HepG2 (cell line): ENCODE measurements at regions not wholly inside any gene's neighbourhood (a gene's known extent, or its start where the extent isn't known, plus 50 kb on each side); places are given as distances from the start of the nearest gene placed in this dataset.

Experiments
- ATAC-seq: fragments of 200-7000 bp; cut with Tn5 transposase; 3 replicates; pipeline ENCODE4 v1.9.1; 2020; ENCODE audit warnings: mild to moderate bottlenecking, moderate library complexity
- BruUV-seq: library from RNA; stranded (reverse); fragments of 400-500 nt; replicated peaks from 2 replicates; lab custom pipeline; 2021; lab: Mats Ljungman, UMichigan
- CTCF ChIA-PET: fragments of 300-600 bp; formaldehyde crosslinking; extraction: SDS; loops from one replicate; lab custom pipeline; 2021; ENCODE audit warnings: low total read pairs, inconsistent platforms, low intra/inter-chr PET ratio; lab: Yijun Ruan, JAX
- POLR2A ChIA-PET: fragments of 350-600 bp; sonication (Branson Sonifier 250); formaldehyde crosslinking; loops from one replicate; lab custom pipeline; 2020; ENCODE audit warnings: antibody characterized with exemption, inconsistent platforms; lab: Yijun Ruan, JAX
- DNase-seq: peaks from one replicate; pipeline ENCODE4 v3.0.0-alpha.2; 2015; ENCODE audit warnings: low spot score
- FAIRE-seq: peaks from 3 replicates; lab custom pipeline; 2011; peaks lifted over from hg19 to GRCh38; lab: Jason Lieb, UNC
- H2AFZ ChIP-seq: one replicate; pipeline ENCODE4 v1.6.1; 2011; ENCODE audit warnings: low read length, inconsistent platforms
- H3K27ac ChIP-seq: fragments of 300-600 bp; 3 replicates; pipeline ENCODE4 v1.8.0; 2011; ENCODE audit warnings: mixed run types, mild to moderate bottlenecking, mixed read lengths, low read length, inconsistent platforms; ENCODE audit not compliant: insufficient read depth; ENCODE audit errors: extremely low read length
- H3K27me3 ChIP-seq, 2 experiments: fragments of 200-600 bp in 1 of 2; 2 replicates in 1 of 2; 3 replicates in 1 of 2; pipeline versions ENCODE4 v1.6.0 to v1.8.0; 2011; ENCODE audit warnings: low read length in 2 of 2, mild to moderate bottlenecking in 2 of 2, moderate library complexity in 2 of 2, inconsistent platforms in 1 of 2; ENCODE audit not compliant: insufficient read depth in 2 of 2, control insufficient read depth in 1 of 2
- H3K36me3 ChIP-seq, 2 experiments: fragments of 200-600 bp in 1 of 2; replicated peaks in 1 of 2; 2 replicates in 1 of 2; 3 replicates in 1 of 2; pipeline versions ENCODE4 v1.5.1 to v1.8.0; 2011; ENCODE audit warnings: low read length in 2 of 2, inconsistent platforms in 1 of 2; ENCODE audit not compliant: insufficient read depth in 2 of 2, control insufficient read depth in 1 of 2
- H3K4me1 ChIP-seq: 2 replicates; pipeline ENCODE4 v1.5.1; 2012; ENCODE audit warnings: low read length, inconsistent platforms; ENCODE audit not compliant: insufficient read depth
- H3K4me2 ChIP-seq: 2 replicates; pipeline ENCODE4 v1.6.0; 2011; ENCODE audit warnings: low read depth, low read length, inconsistent platforms
- H3K4me3 ChIP-seq, 3 experiments: fragments of 200-600 bp in 1 of 3; sonication (generic), shearing (Covaris generic) in 1 of 3; replicated peaks in 1 of 3; 2 replicates each; pipeline ENCODE4 v1.5.1; 2011 to 2016; ENCODE audit warnings: low read length in 3 of 3, inconsistent platforms in 2 of 3, low read depth in 2 of 3, mild to moderate bottlenecking in 2 of 3, control low read depth in 1 of 3, mixed read lengths in 1 of 3; ENCODE audit not compliant: insufficient read depth in 1 of 3
- H3K79me2 ChIP-seq: one replicate; pipeline ENCODE4 v1.6.1; 2011; ENCODE audit warnings: low read length, inconsistent platforms; ENCODE audit not compliant: insufficient read depth
- H3K9ac ChIP-seq: 2 replicates; pipeline ENCODE4 v1.6.0; 2011; ENCODE audit warnings: mild to moderate bottlenecking, low read depth, low read length, inconsistent platforms; ENCODE audit not compliant: insufficient read depth
- H3K9me3 ChIP-seq: 2 replicates; pipeline ENCODE4 v1.5.1; 2012; ENCODE audit warnings: mild to moderate bottlenecking, low read length
- H4K20me1 ChIP-seq: 2 replicates; pipeline ENCODE4 v1.6.0; 2011; ENCODE audit warnings: inconsistent platforms, mild to moderate bottlenecking, low read length, moderate library complexity; ENCODE audit not compliant: insufficient read depth
- DMAP1 ChIP-seq: IDR thresholded peaks from 2 replicates; pipeline ENCODE4 v1.6.1; 2016
- EEA1 ChIP-seq: sonication (generic); formaldehyde crosslinking; IDR thresholded peaks from 2 replicates; pipeline ENCODE4 v1.5.1; 2020; ENCODE audit warnings: mild to moderate bottlenecking, missing genetic modification reagents, borderline replicate concordance
- KLF13 ChIP-seq: sonication (generic); formaldehyde crosslinking; IDR thresholded peaks from 2 replicates; pipeline ENCODE4 v1.4.0; 2020; ENCODE audit warnings: mild to moderate bottlenecking, missing genetic modification reagents
- KLF15 ChIP-seq: sonication (generic); formaldehyde crosslinking; IDR thresholded peaks from 2 replicates; pipeline ENCODE4 v1.8.1; 2023; ENCODE audit warnings: borderline replicate concordance, mild to moderate bottlenecking, inconsistent platforms, missing genetic modification reagents, mixed read lengths
- MLX ChIP-seq: IDR thresholded peaks from 2 replicates; pipeline ENCODE4 v1.6.1; 2016
- PRDM4 ChIP-seq: sonication (generic); formaldehyde crosslinking; IDR thresholded peaks from 2 replicates; pipeline ENCODE4 v1.9.0; 2021; ENCODE audit warnings: missing genetic modification reagents, borderline replicate concordance
- RERE ChIP-seq: IDR thresholded peaks from 2 replicates; pipeline ENCODE4 v1.6.1; 2016; ENCODE audit warnings: low read depth, missing genetic modification reagents, missing compliant biosample characterization
- ZMYM3 ChIP-seq: sonication (generic); formaldehyde crosslinking; IDR thresholded peaks from 2 replicates; pipeline ENCODE4 v1.5.1; 2020; ENCODE audit warnings: mild to moderate bottlenecking, missing genetic modification reagents
- ZNF609 ChIP-seq: sonication (generic); formaldehyde crosslinking; IDR thresholded peaks from 2 replicates; pipeline ENCODE4 v1.4.0; 2020; ENCODE audit warnings: mild to moderate bottlenecking, missing genetic modification reagents, borderline replicate concordance
- ZNF740 ChIP-seq: sonication (generic); formaldehyde crosslinking; IDR thresholded peaks from 2 replicates; pipeline ENCODE4 v1.4.0; 2020; ENCODE audit warnings: missing genetic modification reagents
- WGBS: methylation state at CpG from one replicate; pipeline ENCODE4 v1.1.6; 2017; ENCODE audit warnings: low lambda C conversion rate; 5-methylcytosine and 5-hydroxymethylcytosine counted together
- in situ Hi-C: cut with HindIII; loops from 2 replicates; pipeline ENCODE4 v1.10.0; 2017; ENCODE audit warnings: low pct_unique_long_range_greater_than_20kb; ENCODE audit not compliant: extremely low pct_ligation_motif_present
- intact Hi-C: fragments of 100-400 bp; cut with micrococcal nuclease; formaldehyde crosslinking; loops from one replicate; pipeline ENCODE4 v1.10.0; 2022; ENCODE audit not compliant: unreplicated experiment

GRCh38 chr10:4479342-4479741, 346.7 kb upstream of the AKR1E2 start (continued):
- no peak for TF ChIP-seq MLX
- no peak for TF ChIP-seq ZMYM3 (CRISPR knock-in tag)
- no peak for TF ChIP-seq PRDM4 (CRISPR knock-in tag)
- TF ChIP-seq ZNF740 (CRISPR knock-in tag) = no peak

GRCh38 chr10:4477664-4478063, 348.3 kb upstream of the AKR1E2 start:
- Histone ChIP-seq H3K4me3 (no peak overlapping the region), H3K79me2 (no peaks in the 10 kb centered on the region), H2AFZ (no peak overlapping the region), H3K4me1 (no peaks in the 10 kb centered on the region), H3K27ac (no peak overlapping the region), H4K20me1 (no peaks in the 10 kb centered on the region), H3K27me3 (no peaks in the 10 kb centered on the region), H3K36me3 (no peaks in the 10 kb centered on the region), H3K4me2 (no peak overlapping the region), H3K9ac (no peak overlapping the region), H3K9me3 (no peaks in the 10 kb centered on the region)
- BruUV-seq = no TSS peak
- intact Hi-C loops = no loop called here
- no peak for FAIRE-seq
- in situ Hi-C loops = no loop called here
- ATAC-seq = no peak
- DNase-seq = no peak
- ChIA-PET CTCF (no interaction called here), POLR2A (no interaction called here)
- 2% methylated on average over 4 of the region's 4 CpGs for WGBS
- TF ChIP-seq DMAP1 (CRISPR knock-in tag) (no peak), KLF15 (CRISPR knock-in tag) (no peak), ZNF609 (CRISPR knock-in tag) (no peak), EEA1 (CRISPR knock-in tag) (no peak), KLF13 (CRISPR knock-in tag) (no peak), RERE (CRISPR knock-in tag) (no peak)
